Eye (tissue), 1 donor: ENCODE measurements at regions not wholly inside any gene's neighbourhood (a gene's known extent, or its start where the extent isn't known, plus 50 kb on each side); places are given as distances from the start of the nearest gene placed in this dataset.
"Not testable (repeated sequence)": the region's sequence is repeated elsewhere in the genome, so short reads cannot be mapped to it uniquely, and the experiment has no call there.

ENCODE experiments used
- DNase-seq: peaks from one replicate; pipeline ENCODE4 v3.0.0-alpha.2; 2015

DNA sequence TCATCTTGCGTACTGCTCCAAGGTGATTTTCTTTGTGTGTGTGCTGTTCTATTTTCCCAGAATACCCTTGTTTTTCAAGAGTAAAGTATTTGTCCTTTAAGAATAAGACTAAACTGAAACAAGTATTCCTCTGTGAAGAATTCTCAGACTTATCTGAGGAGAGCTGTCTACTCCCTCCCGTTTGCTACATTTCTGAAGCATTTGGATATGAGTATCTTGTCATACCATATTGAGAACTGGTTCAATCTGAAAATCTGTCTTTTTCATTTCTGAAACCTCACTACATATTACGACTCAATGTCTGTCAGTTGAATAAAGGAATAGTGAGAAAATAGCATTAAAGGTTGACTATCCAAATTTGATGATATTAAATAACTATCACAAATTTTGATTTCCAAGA is 159.4 kb downstream of the PMAIP1 start:
- DNase-seq = no peak

DNA sequence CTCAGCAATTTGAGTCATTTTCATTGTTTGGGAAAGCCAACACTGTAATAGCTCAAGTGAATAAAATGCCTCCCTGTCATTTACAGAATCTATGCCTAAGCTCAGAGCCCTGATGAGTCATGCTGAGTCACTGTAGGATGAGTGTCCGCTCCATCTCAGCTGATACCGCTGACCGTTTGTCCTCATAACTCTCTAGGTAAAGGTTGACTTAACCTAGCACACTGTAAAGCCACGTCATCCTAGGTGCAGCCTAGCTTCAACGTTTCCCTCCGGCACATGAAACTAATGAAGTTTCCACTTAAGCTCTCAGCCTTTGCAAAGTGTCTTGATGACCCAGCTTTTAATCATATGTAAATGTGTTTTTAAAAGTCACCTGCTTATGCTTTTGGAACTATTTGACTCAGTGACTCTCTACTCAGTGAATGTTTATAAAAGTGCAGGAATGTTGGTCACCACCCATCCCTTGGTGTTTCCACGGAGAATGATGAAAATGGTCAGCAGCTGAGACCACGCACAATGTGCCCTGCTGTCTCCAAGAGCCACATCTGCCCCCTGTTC is 154.0 kb downstream of the PMAIP1 start:
- peak; percentile 22 for DNase-seq

GRCh38 chr18:60050821-60051220 is 151.0 kb downstream of the PMAIP1 start:
- no peak for DNase-seq

GRCh38 chr18:60049172-60049571 is 149.4 kb downstream of the PMAIP1 start:
- DNase-seq = no peak

DNA sequence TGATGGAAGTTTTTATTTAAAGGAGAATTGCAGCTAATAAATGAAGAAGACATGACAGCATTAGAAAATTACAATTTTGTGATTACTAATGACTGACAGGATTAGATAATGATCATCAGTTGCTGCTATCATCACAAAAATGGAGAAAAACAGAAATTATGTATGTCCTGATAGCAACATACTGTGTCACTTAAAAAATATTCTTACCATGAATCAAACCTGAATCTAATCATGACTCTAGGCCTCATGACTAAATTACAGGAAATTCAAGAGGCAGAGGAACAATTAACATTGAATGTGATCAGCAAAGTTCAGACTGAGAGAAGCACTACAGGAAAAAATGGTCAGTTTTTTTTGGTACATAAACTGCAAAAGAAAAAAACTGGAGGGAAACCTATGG is 147.8 kb downstream of the PMAIP1 start:
- DNase-seq = no peak

DNA sequence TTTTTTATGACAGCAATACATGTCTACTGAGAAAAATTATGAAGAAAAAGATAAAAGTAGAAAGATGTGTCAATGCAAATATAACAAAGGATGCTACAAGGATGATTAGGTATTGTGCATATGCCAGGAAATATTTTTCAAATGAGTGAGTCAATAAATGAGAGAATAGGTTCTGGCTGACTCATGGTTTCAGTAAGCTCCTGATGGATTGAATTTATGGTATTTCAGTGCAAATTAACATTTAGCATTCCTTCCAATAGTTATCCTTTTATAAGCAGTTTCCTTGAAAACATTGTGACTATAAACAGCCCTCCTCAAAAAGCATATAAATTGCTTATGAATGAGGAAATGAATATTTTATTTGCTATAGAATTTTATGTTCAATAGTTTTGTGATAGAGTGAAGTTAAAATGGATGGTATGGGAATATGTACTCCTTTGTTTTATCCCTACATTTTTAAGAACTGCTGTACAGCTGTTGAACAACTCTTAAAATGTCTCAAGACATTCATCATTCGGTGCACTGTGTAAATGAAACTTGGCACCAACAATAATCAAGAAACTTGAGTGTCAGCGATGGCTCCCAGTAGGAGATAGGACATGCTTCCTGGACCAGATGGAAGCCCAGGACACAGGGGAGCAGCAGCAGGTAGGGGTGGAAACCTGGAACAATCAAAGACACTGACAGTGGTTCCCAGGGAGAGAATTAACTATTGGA is 144.7 kb downstream of the PMAIP1 start:
- no peak for DNase-seq

GRCh38 chr18:60040971-60041370 is 141.2 kb downstream of the PMAIP1 start:
- no peak for DNase-seq

GRCh38 chr18:60038731-60039130 is 138.9 kb downstream of the PMAIP1 start:
- DNase-seq = no peak

GRCh38 chr18:60027397-60027796 is 127.6 kb downstream of the PMAIP1 start:
- DNase-seq = no peak

DNA sequence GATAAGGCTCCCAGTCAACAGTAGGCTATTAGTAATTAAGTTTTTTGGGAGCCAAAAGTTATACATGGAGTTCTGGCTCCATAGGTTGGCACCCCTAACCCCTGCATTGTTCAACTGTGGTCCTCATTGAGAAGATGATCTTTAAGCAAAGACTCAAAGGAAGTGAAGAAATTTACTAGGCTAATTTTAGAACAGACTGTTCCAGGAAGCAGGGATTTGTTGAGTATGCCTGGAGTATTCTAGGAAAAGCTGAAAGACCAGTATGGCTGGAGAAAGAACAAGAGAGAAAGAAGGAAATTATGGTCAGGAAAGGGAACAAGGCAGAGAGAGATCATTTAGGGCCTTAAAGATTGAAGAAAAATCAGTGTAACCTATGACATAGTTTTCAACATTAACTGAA is 125.1 kb downstream of the PMAIP1 start:
- no peak for DNase-seq

GRCh38 chr18:60024345-60024744 is 124.5 kb downstream of the PMAIP1 start:
- DNase-seq = no peak

GRCh38 chr18:60022671-60023276 is 123.0 kb downstream of the PMAIP1 start:
- no peak for DNase-seq

DNA sequence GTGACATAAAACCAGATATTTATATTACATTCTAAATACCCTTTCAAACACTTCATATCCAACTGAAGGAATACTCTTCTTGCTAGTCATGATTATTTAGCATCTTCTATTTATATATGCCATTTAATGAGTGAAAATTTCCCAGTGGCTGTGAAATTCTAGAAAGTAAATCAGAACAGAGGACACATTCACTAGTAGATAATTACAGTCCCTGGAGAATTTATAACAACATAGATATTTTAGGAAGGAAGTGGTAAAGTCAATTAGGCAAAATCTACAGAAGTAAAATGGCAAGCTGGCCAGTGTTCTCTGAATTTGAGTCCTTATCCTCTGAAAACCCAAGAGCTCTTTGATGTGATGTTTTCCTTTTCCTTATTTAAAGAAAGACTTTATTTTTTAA is 121.8 kb downstream of the PMAIP1 start:
- no peak for DNase-seq

DNA sequence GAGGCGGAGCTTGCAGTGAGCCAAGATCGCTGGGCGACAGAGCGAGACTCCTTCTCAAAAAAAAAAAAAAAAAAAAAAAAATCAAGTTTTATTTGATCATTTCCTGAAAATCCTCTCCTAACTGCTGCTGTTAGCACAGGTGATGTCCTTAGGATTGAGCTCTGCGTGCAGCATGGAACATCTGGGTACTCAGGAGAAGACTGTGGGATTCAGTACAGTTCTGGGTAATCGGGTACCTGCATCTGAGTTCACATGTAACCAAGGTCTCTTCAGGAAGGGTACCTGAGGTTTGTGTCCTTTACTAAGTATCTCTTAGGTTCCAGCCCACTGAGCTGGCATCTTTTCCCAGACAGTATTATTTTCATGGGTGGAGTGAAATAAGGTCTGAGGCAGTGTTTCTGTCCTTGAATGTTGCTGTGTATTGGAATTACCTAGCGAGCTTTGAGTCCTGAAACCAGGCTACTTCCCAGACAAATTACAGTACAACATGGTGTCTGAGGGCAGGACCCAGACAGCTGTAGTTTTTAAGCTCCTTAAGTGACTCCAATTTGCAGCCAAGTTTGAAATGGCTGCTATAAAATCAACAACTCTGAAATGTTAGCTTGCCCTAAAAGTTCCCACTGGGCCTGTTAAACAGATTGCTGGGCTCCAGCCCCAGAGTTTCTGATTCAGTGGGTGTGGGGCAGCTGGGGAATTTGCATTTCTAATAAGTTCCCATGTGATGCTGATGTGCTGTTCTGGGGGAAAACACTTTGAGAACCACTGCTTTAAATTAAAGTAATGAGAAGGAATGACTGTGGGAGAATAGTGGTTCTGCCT is 120.5 kb downstream of the PMAIP1 start:
- no peak for DNase-seq

DNA sequence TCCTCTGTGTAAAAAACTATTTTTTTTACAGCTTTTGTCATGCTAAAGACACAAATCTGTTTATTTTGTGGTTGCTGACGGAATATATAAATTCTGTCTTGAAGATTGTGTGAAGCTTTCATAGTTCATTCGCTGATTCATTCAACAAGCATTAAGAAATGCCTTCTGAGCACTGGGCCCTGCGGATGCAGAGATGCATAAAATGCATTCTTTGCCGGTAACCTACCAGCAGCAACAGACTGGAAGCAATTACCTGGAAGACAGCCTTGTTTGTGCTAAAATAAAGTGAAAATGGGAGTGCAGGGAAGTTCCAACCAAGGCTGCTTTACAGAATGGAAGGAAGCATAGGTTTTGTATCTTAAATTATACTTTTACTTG is 119.7 kb downstream of the PMAIP1 start:
- no peak for DNase-seq

DNA sequence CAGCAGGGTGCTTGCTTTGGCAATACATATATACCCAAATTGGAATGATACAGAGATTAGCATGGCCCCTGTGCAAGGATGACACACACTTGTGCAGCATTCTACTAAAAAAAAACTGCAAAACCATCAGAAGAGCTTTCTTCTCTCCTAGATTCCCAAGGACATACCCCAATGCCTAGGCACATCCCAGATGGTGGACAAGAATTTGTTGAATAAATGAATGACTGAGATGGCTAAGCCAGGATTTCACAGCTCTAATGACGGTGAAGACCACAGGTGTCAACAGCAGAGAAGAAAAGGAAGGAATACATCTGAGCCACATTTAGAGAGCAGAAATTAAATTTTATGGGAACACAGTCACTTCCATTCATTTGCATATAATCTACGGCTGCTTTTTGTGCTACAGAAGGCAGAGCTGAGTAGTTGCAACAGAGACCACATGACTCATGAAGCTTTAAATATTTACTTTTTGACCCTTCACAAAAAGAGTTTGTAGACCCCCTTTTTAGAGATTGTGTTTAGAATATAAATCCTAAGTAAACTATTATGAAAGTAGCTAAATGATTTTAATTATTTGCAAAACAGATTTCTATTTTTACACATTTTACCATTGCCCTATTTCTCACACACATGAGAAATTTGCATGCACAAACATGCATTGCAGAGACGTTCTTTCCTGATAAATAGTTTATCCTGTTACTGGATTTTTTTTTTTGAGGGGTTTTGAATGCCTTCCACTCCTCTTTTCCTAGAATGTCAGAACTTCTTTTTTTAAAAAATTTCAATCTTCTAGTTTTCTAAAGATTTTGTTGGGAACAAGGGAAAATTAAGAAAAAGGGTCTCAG is 119.0 kb downstream of the PMAIP1 start:
- DNase-seq = no peak

DNA sequence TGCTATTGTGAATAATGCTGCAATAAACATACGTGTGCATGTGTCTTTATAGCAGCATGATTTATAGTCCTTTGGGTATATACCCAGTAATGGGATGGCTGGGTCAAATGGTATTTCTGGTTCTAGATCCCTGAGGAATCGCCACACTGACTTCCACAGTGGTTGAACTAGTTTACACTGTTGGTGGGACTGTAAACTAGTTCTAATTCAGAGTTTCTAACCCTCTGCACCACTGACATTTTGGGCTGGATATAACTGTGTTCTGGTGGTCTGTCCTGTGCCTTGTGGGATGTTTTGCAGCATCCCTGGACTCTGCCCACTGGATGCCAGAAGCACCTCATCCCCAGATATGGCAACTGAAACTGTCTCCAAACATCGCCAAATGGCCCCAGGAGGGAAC is 118.3 kb downstream of the PMAIP1 start:
- DNase-seq = not testable (repeated sequence)

DNA sequence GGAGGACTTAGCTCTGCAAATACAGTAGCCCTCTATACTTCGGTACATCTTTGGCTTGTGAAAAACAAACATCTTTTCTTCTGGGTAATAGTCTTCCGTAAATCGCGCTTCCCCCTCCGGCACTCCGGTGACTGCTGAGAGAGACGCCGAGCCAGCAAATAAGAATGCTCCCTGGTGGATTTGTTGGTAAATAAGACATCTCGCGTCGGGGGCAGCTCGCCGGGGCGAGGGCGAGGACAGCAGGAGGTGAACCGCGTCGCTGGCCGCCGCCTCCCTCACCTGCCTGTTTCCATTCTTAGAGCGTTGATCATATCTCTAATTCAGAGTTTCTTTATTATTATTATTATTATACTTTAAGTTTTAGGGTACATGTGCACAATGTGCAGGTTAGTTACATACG is 117.6 kb downstream of the PMAIP1 start:
- DNase-seq = no peak

DNA sequence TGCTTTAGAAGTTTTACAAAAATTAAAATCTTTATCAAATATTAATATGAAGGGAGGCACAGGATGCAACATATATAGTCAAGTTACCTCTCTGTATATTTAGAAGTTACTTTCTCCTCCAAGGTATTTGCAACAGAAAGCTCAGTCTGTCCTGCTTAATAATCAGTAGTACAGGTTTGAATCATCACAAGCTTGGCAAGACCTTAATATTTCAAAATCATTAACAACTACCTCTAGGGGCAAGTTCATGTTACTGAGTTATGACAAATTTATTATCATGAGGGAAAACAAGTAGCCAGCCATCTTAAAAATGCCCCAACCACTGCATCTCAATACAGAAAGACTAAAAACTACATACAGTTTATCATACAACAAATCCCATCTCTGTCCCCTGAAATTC is 116.0 kb downstream of the PMAIP1 start:
- DNase-seq = not testable (repeated sequence)

- not testable (repeated sequence) for DNase-seq
Measured at GRCh38 chr18:60013148-60013547, 113.4 kb downstream of the PMAIP1 start.

- DNase-seq = no peak
Measured at GRCh38 chr18:60010984-60011383, 111.2 kb downstream of the PMAIP1 start.

DNA sequence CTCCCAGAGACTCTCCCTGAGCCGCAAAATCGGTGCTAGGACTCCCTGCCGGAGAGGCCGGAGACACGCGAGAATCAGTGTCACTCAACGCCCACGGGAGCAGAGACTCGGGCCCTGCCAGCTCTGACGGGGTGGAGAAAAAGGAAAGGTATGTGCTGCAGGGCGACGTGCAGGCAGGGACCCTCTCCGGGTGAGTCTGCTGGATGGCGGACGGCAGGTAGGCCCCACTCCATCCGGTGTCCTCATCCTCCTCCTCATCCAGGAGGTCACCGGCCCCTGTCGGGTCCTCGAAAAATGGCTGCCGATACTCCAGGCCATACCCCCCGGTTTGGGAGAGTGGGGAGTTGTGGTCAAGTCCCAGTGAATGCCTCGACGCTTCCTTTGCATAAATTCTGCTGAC is 110.7 kb downstream of the PMAIP1 start:
- no peak for DNase-seq

DNA sequence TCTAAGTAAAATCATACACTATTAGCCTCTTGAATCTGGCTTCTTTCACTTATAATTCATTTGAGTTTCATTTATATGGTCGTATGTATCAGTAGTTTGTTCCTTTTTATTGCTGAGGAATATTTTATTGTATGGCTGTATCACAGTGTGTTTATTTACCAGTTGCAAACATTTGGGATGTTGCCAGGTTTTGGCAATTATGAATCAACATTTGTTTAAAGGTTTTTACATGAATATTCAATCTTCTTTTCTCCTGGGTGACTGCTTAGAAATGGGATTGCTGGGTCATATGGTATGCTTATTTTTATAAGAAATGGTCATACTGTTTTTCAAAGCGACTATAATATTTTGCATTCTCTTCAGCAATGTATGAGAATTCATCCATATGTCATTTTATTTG is 107.9 kb downstream of the PMAIP1 start:
- DNase-seq = no peak
